Endothelial cell of umbilical vein (primary cell): ENCODE measurements at regions not wholly inside any gene's neighbourhood (a gene's known extent, or its start where the extent isn't known, plus 50 kb on each side); places are given as distances from the start of the nearest gene placed in this dataset.

Experiments
- BruUV-seq: library from RNA; stranded (reverse); fragments of 400-500 nt; replicated peaks from 2 replicates; lab custom pipeline; 2021; lab: Mats Ljungman, UMichigan
- CTCF ChIA-PET: fragments of 300-600, 350-600 bp; sonication (Branson Sonifier 250); formaldehyde crosslinking; loops from one replicate; lab custom pipeline; 2021; ENCODE audit warnings: antibody characterized with exemption, inconsistent platforms; lab: Charles Lee
- POLR2A ChIA-PET: fragments of 300-600, 350-600 bp; sonication (Branson Sonifier 250); formaldehyde crosslinking; loops from one replicate; lab custom pipeline; 2021; ENCODE audit warnings: antibody characterized with exemption, inconsistent platforms; lab: Charles Lee
- DNase-seq: peaks from one replicate; pipeline ENCODE4 v3.0.0-alpha.2; 2011; ENCODE audit warnings: low read depth, low spot score
- FAIRE-seq: peaks from 2 replicates; lab custom pipeline; 2011; peaks lifted over from hg19 to GRCh38; lab: Jason Lieb, UNC
- H2AFZ ChIP-seq: 2 replicates; pipeline ENCODE4 v1.6.0; 2012; ENCODE audit warnings: low read depth, low read length, control low read depth, inconsistent platforms
- H3K27ac ChIP-seq: 2 replicates; pipeline ENCODE4 v1.5.1; 2011; ENCODE audit warnings: low read depth, mild to moderate bottlenecking, control low read depth, low read length, moderate library complexity; ENCODE audit not compliant: insufficient read depth
- H3K27me3 ChIP-seq, 2 experiments: 2 replicates each; pipeline versions ENCODE4 v1.6.0 to v1.6.1; 2011; ENCODE audit warnings: low read length in 2 of 2, mixed read lengths in 1 of 2; ENCODE audit not compliant: control insufficient read depth in 2 of 2, insufficient read depth in 2 of 2
- H3K36me3 ChIP-seq, 2 experiments: 2 replicates in 1 of 2; 3 replicates in 1 of 2; pipeline ENCODE4 v1.5.1; 2011; ENCODE audit warnings: low read length in 2 of 2, mild to moderate bottlenecking in 1 of 2, moderate library complexity in 1 of 2; ENCODE audit not compliant: control insufficient read depth in 2 of 2, insufficient read depth in 2 of 2; ENCODE audit errors: extremely low read depth in 1 of 2
- H3K4me1 ChIP-seq: 3 replicates; pipeline ENCODE4 v1.5.1; 2011; ENCODE audit warnings: mild to moderate bottlenecking, low read length; ENCODE audit not compliant: control insufficient read depth, insufficient read depth; ENCODE audit errors: extremely low read depth
- H3K4me2 ChIP-seq: 2 replicates; pipeline ENCODE4 v1.6.1; 2011; ENCODE audit warnings: low read length, control low read depth, mixed read lengths; ENCODE audit not compliant: insufficient read depth
- H3K4me3 ChIP-seq, 3 experiments: fragments of 200-600 bp in 1 of 3; sonication (generic), shearing (Covaris generic) in 1 of 3; replicated peaks in 1 of 3; 2 replicates each; pipeline ENCODE4 v1.5.1; 2011 to 2016; ENCODE audit warnings: control low read depth in 3 of 3, low read length in 3 of 3, mild to moderate bottlenecking in 2 of 3, inconsistent platforms in 1 of 3, low read depth in 1 of 3, moderate library complexity in 1 of 3; ENCODE audit not compliant: insufficient read depth in 1 of 3
- H3K79me2 ChIP-seq: 2 replicates; pipeline ENCODE4 v1.6.0; 2012; ENCODE audit warnings: low read length, inconsistent platforms; ENCODE audit not compliant: control insufficient read depth, insufficient read depth
- H3K9ac ChIP-seq: replicated peaks from 2 replicates; pipeline ENCODE3; 2011; ENCODE audit warnings: low read length, control low read depth; ENCODE audit not compliant: insufficient read depth; ENCODE audit errors: extremely low read depth
- H3K9me1 ChIP-seq: replicated peaks from 3 replicates; pipeline ENCODE4 v1.6.0; 2011; ENCODE audit warnings: mild to moderate bottlenecking, low read length; ENCODE audit not compliant: control insufficient read depth, insufficient read depth; ENCODE audit errors: extremely low read depth
- H3K9me3 ChIP-seq: replicated peaks from 2 replicates; pipeline ENCODE4 v1.5.1; 2012; ENCODE audit warnings: low read length, inconsistent platforms; ENCODE audit not compliant: control insufficient read depth, insufficient read depth
- H4K20me1 ChIP-seq: replicated peaks from 2 replicates; pipeline ENCODE3; 2011; ENCODE audit warnings: mild to moderate bottlenecking, low read length; ENCODE audit not compliant: control insufficient read depth, insufficient read depth; ENCODE audit errors: extremely low read depth
- EZH2 ChIP-seq: IDR thresholded peaks from 2 replicates; pipeline ENCODE4 v1.6.1; 2012; ENCODE audit warnings: borderline replicate concordance, low read depth, mild to moderate bottlenecking, moderate library complexity, low read length, inconsistent platforms; ENCODE audit not compliant: severe bottlenecking
- MYC ChIP-seq: IDR thresholded peaks from one replicate; pipeline ENCODE4 v1.6.1; 2011; ENCODE audit warnings: mild to moderate bottlenecking, low read depth, low read length
- POLR2A ChIP-seq: IDR thresholded peaks from 2 replicates; pipeline ENCODE4 v1.6.1; 2012; ENCODE audit warnings: low read depth, mild to moderate bottlenecking, control low read depth, low read length
- POLR2AphosphoS5 ChIP-seq: IDR thresholded peaks from 2 replicates; pipeline ENCODE4 v1.6.1; 2012; ENCODE audit warnings: low read depth, mild to moderate bottlenecking, control low read depth, low read length, moderate library complexity; ENCODE audit not compliant: insufficient read depth
- dilution Hi-C: fragments of 300-500 bp; cut with MboI; formaldehyde crosslinking; loops from one replicate; pipeline ENCODE4 v1.15.0; 2019; ENCODE audit warnings: low sequenced_read_pairs; ENCODE audit not compliant: extremely low pct_ligation_motif_present
- intact Hi-C: fragments of 100-400 bp; cut with micrococcal nuclease; formaldehyde crosslinking; loops from one replicate; pipeline ENCODE4 v1.10.0; 2022
- TF ChIP-seq, protein P1 (sequence below): IDR thresholded peaks from 2 replicates; pipeline ENCODE4 v1.6.1; 2011; ENCODE audit not compliant: insufficient read depth, insufficient read length
- TF ChIP-seq, protein P2 (sequence below), 2 donors: IDR thresholded peaks; 1 replicate in 1 of 2; 2 replicates in 1 of 2; pipeline ENCODE4 v1.5.1; 2011; ENCODE audit warnings: low read length in 2 of 2, mild to moderate bottlenecking in 2 of 2, moderate library complexity in 2 of 2, control low read depth in 1 of 2, inconsistent platforms in 1 of 2, low read depth in 1 of 2; ENCODE audit not compliant: insufficient read depth in 1 of 2; ENCODE audit errors: extremely low read depth in 1 of 2

DNA sequence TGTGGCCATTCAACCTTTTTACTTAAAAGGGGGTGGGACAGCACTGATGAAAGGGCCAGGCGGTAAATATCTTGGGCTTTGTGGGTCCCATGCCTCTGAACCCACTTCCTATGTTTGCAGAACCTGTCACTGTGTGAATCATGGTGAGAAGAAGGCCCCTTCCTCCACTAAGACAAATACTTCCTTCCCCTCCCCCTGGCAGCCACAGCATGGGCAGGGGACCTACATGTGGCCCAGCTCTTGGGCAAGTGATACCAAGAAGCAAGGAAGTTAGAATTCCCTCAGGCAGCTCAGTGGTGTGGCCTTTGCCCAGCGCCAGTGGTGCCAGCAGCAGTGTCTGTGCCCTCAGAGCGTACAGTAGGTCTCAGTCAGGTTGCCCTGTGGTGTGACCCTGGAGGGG, 168.6 kb downstream of the TRIM33 start:
- Histone ChIP-seq H3K79me2 (no peaks in the 10 kb centered on the region), H4K20me1 (no peaks in the 10 kb centered on the region), H3K4me3 (no peak overlapping the region), H3K9me3 (no peaks in the 10 kb centered on the region), H3K9ac (no peak overlapping the region), H3K27me3 (no peaks in the 10 kb centered on the region), H3K4me2 (no peak overlapping the region), H3K36me3 (no peaks in the 10 kb centered on the region), H3K27ac (no peak overlapping the region), H3K9me1 (no peaks in the 10 kb centered on the region), H3K4me1 (peaks cover 7% of the 10 kb centered on the region), H2AFZ (no peak overlapping the region)
- dilution Hi-C loops (no loop called here), intact Hi-C loops (loop anchor here (10.0 kb wide), 2 partner anchors 632 to 702 kb away; no protein-coding TSS in a partner anchor)
- ChIA-PET CTCF (interaction anchor here (0.9 to 1.6 kb wide), 3 partner anchors 60 to 363 kb away, joined by 3 to 4 read pairs (median 3); partner anchors contain the start of gene OLFML3), POLR2A (no interaction called here)
- BruUV-seq, result no TSS peak
- TF ChIP-seq POLR2A, result no peak
- TF ChIP-seq, protein P1, sequence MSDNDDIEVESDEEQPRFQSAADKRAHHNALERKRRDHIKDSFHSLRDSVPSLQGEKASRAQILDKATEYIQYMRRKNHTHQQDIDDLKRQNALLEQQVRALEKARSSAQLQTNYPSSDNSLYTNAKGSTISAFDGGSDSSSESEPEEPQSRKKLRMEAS, result no peak
- TF ChIP-seq, protein P2, sequence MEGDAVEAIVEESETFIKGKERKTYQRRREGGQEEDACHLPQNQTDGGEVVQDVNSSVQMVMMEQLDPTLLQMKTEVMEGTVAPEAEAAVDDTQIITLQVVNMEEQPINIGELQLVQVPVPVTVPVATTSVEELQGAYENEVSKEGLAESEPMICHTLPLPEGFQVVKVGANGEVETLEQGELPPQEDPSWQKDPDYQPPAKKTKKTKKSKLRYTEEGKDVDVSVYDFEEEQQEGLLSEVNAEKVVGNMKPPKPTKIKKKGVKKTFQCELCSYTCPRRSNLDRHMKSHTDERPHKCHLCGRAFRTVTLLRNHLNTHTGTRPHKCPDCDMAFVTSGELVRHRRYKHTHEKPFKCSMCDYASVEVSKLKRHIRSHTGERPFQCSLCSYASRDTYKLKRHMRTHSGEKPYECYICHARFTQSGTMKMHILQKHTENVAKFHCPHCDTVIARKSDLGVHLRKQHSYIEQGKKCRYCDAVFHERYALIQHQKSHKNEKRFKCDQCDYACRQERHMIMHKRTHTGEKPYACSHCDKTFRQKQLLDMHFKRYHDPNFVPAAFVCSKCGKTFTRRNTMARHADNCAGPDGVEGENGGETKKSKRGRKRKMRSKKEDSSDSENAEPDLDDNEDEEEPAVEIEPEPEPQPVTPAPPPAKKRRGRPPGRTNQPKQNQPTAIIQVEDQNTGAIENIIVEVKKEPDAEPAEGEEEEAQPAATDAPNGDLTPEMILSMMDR (IDR thresholded peaks at IDR 0.05; ENCODE audit: extremely low read depth in 1 of 2, insufficient read depth in 1 of 2, low read depth in 1 of 2, low read length in 2 of 2), result no peak
- TF ChIP-seq MYC, result no peak
- no peak for TF ChIP-seq EZH2
- TF ChIP-seq POLR2AphosphoS5, result no peak
- DNase-seq (no peak), FAIRE-seq (no peak)
